ENCODE measurements at regions not wholly inside any gene's neighbourhood (a gene's known extent, or its start where the extent isn't known, plus 50 kb on each side); places are given as distances from the start of the nearest gene placed in this dataset.

DNA sequence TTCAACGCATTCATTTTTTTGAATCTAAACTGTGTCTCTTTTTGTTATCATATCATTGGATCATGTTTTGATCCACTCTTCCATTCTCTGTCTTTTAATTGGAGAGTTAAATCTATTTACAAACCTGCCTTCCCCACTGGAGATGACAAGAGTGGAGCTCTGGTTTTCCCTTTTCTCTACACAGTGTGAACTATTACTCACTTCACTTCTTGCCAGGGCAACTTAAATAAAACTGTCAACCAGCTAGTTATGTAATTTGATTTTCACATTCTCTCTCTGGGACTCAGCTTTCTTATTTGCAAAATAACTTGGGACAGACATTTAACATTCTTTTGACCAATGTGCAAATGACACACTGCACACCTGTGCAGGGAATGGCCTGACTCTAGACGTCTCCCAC, 230.8 kb upstream of the CST7 start:
- DNase-seq: no peak

DNA sequence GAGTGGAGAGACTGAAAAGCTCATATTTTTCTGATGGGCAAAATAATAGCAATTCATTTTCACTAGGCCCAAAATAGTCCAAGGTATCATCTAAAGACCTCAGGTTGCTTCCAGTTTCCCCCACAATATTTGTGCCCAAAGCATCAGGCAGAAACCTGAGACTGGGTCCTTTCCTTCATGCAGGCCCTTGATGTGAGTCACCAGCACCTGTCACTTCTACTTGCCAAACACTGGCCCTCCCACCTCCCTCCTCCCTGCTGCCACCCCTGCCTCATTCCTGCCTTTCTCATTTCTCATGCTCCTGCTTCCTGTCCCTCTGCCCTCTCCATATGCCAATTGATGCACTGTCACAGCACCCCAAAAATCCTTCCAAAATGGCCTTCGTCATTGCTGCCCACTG, 230.4 kb upstream of the CST7 start:
- DNase-seq: no peak

DNA sequence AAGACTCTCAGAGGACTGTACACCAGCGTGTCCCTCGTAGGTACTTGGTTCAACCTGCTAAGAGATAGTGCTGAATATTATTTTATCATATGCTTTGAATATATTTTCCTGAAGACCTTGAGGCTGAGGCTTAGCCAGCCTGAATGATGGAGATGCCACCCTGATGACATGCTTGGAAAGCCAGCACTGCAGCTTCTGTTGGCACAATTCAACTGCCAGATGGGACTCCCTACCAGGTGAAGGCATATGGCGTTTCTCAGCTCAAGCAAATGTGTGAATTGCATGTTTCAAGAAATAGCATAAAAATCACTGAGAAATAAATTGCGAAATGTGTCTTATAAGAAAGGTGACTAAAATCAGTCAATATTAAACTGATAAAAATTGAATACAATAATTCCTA, 228.1 kb upstream of the CST7 start:
- DNase-seq: no peak

DNA sequence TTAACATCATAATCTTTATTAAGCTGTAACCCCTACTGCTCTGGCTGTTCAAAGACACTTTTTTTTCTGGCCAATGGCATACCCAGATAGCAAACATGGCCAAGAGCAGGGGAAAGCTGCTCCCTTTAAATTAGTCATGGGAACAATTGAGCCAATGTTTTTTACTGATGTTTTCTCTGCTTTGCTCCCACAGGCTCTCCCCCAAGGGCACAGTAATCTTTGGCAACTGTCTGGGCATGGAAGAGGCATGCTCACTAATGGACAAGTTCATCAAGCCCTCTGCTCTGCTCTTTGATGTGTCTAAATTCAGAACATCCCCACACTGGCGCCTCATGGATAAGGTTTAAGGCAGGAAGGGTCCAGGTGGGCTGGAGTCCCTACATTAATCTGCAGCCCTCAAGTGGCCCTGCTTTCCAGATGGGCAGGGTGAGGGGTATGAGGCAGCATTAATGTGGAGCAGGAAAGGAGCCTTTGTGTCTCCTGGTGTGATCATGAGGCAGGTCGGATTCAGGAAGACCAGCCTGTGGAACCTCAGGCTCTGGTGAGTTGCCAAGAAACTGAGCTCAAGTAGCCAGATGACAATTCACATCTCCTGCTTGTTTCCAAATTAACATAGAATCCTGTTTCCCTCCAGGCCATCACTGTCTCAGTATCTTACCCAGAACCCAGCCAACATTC, 227.0 kb upstream of the CST7 start:
- no peak for DNase-seq

DNA sequence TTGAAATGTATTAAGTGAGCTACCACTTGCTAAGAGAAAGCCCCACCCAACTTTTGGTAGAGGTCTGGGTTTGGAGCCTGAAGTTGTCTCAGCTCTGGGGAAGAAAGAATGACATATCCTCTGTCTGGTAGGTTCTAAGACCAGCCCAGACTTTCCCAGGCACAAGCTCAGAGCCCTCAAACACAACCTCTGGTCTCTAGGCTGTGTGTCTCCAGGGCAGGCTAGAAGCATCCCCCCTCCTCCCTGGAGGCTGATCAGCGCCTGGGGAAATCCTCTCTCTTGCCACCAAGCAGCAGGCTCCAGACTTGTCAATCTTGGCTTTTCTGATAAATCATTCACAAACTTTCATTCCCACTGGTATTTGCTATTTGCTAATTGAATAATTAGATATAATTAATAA, 226.5 kb upstream of the CST7 start:
- no peak for DNase-seq

DNA sequence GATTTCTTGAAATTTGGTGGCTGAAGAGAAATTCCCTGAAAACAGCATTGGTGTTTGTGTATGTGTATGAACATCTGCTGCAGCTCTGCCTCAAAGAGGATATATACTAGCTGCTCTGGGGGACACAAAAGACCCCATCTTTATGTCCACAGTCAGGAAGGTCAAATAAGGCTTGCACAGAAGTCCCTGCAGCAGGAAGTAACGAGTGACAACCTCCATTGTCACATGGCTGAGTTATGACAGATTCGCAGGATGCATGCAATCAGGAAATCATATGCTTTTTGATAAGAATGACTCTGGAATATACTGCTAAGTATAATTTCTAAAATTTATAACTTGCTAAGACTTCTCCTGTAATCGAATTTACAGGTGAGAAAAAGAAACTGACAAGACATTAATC, 225.9 kb upstream of the CST7 start:
- DNase-seq: no peak

DNA sequence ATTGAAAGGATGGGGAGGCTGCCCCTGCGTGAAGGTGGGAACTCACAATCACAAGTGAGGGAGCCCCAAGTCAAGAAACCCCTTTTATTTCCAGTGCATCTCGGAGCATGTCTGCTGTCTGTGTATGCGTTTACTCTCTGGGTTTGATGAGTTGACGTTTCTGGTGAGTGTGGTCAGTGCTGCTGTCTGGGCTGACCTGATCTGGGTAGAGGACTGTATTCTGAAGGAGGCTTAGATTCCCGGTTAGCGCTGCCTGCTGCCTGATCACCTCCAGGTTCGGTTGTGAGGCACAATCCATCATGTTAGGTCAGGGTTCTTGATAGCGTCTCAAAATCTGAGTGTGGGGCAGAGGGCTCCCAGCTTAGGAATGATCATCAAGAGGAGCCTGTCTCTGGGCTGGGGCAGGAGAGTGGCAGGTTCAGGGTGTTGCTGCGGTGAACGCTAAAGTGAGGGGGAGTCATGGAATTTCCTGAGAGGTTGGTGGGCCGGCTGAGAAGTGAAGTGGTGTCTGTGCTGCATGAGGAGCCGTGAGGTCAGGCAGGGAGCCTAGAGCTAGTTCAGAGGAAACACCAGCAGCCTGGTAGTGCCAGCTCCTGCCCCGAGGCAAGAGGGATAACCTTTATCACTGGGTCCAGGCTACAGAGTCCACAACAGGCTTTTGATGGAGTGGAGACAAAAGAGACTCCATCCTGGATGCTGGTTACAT, 225.3 kb upstream of the CST7 start:
- DNase-seq: peak; percentile 14

DNA sequence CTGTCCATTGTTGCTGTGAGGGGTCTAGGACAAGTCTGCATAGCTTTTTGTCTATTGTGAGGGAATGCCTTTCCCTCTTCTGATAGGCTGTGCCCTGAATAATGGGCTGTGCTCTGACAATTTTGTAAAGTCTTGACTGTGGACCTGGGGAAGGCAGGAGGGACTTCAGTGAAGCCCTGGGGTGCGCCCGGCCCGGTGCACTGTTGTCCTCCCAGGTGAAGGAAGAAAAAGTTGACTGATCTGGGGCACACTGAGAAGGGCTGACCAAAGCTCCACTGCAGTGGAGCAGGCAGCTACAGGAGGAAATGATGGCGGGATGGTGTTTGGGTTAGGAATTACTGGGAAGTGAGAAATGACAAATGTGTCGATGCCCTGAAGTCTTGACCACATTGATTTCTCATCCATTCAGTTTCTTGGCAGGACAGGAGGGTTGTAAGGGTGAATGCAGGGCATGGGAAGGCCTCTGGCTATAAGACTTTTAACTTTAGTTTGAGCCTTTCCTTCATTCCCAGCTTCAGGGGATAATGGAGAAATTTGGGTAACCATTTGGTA, 224.0 kb upstream of the CST7 start:
- no peak for DNase-seq

DNA sequence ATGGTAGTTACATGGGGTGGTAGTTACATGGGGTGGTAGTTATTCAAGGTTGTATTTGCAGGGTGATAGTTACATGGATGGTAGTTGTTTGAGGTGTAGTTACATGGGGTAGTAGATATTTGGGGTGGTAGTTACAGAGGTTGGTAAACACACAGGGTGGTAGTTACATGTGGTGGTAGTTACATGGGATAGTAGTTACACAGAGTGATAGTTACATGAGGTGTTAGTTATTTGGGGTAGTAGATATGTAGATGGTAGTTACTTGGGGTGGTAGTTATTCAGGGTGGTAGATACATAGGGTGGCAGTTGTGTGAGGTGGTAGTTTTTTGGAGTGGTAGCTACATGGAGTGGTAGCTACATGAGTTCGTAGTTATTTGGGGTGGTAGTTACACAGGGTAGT, 221.3 kb upstream of the CST7 start:
- DNase-seq: no peak

DNA sequence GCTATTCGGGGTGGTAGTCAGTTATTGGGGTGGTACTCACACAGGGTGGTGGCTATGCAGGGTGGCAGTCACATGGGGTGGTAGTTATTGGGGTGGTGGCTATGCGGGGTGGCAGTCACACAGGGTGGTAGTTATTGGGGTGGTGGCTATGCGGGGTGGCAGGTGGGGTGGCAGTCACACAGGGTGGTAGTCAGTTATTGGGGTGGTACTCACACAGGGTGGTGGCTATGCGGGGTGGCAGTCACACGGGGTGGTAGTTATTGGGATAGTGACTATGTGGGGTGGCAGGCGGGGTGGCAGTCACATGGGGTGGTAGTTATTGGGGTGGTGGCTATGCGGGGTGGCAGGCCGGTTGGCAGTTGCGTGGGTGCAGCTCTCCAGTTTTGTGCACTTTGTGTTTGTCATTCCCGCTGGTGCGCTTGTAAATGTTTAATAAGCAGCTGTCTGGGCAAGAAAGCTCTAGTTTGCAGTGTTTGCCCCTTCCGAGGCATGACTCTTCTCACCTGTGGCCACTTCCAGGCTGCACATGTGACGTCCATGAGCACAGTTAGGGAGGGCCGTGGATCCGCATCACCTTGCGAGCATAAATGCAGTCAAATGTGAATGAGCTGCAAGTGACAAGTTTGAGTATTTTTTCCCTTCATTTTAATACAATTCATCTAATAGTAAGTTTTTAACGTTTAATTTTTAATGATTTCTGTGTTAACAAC, 219.0 kb upstream of the CST7 start:
- DNase-seq: no peak

DNA sequence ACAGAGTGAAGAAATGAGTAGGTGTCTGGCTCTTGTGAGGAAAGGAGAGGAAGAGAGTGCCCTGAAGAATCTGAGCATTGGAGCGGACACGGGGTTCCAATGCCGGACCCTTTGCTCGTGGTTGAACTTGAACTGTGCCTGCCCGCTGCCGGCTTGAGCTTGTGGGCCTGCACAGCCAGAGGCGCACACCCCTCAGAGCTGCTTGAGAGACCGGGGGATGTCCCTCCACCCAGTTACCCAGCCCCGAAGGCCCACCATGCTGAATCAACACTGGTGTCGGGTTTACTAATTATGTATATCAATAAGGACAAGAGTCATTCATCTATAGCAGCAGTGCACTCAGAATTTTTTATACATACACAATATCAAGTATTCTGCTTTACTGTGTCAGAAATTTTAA, 218.3 kb upstream of the CST7 start:
- DNase-seq: no peak

DNA sequence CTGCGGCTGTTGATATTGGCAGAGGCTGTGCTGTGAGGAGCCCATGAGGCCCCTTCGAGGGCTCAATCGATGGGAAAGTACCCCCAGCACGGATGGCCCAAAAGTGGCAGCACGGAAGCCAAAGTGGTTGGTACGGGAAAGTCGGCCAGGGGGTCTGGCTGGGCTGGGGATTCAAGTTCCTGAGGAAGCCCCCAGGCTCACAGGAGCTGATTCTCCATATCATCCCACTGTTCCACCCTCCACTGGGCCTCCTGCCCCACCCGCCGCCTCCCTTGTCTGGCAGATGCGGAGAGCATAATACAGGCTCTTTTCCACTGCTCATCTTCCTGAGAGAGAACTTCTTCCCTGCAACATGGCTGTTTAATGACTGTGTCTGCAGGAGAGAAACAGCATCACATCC, 217.8 kb upstream of the CST7 start:
- DNase-seq: no peak

DNA sequence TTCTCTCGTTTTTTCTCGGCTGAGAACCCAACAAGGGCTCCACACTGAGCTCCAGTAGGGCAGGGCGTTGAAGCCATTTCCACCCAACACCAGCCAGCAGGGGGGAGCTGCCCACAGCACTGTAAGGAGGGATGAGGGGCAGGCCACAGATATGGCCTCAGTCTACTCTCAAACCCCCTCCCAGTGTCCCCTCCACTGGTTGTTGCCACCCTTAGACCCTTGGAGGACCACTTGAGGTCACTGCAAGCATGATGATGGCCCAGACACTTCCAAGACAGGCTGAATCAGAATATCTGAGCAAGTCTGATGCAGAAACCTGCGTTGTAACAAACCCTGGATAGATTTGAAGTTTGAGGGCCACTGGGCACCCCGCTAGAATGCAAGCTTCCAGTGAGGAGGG, 217.0 kb upstream of the CST7 start:
- no peak for DNase-seq

DNA sequence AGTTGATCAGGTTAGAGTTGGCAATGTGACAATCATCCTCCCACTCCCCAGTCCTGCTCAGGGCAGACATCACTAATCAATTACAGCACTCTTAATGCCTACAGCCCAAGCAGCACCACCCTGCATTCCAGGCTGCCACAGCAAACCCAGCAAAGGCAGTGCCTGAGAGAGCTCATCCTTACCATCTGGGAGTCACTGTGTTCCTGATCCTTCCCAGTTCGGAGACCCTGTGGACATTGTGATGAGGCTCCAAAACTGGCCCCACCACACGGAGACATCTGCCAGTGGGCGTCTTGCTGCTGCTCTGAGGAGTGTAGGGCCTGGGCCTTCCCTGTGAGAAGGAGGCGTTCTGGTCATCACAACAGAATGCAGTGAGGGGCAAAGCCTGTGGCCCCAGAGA, 216.5 kb upstream of the CST7 start:
- DNase-seq: no peak

DNA sequence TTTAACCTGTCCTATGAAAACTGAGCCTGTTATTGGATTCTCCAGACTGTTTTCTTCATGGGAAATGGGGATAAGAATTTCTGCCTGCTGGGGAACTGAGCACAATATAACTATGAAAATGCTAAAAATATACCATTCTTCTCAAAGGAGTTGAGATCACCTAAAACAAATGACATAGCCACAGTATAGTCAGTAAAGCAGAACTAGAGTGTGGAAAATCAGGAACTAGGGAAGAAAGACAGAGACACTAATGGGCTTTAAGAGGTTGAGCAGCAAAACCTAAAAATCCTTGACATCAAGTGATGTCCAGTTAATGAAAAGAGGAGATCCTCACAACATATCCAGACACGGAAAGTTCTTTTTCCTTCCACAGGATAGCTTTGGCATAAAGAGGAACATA, 215.7 kb upstream of the CST7 start:
- DNase-seq: no peak

DNA sequence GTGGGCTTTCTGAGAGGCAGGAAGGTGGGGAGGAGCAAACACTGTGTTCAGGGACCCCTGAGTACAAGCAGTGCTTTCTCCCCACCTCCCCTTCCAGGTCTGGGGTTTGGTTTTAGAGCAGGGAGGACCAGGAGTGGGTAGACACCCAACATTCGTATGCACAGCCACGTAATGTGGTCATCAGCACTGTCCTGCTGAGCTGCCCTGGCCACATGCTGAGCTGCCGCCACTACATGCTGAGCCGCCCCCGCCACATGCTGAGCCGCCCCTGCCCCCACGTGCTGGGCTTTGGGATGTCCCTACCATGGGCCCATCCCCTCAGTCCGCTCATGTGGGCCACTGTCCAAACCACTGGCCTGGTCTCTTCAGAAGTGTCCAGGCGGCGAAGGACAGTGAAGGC, 214.9 kb upstream of the CST7 start:
- DNase-seq: no peak

DNA sequence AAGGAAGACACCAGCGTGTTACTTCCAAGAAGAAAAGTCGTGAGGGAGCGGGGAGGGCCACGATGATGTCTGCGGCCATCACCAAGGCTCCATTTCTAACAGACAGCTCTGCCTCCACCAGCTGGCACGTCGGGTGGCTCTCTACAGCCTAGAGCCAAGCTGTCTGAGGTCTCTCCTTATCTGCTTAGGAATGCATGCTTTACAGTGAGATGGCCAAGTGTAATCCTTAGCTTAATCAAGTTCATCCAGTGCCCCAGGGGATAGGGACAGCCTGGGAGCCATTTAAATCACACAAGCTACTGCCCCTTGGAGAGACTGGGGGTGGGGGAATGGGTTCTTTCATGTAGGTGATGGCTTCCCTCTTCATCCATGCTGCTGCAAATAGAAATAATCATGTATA, 213.8 kb upstream of the CST7 start:
- DNase-seq: no peak

DNA sequence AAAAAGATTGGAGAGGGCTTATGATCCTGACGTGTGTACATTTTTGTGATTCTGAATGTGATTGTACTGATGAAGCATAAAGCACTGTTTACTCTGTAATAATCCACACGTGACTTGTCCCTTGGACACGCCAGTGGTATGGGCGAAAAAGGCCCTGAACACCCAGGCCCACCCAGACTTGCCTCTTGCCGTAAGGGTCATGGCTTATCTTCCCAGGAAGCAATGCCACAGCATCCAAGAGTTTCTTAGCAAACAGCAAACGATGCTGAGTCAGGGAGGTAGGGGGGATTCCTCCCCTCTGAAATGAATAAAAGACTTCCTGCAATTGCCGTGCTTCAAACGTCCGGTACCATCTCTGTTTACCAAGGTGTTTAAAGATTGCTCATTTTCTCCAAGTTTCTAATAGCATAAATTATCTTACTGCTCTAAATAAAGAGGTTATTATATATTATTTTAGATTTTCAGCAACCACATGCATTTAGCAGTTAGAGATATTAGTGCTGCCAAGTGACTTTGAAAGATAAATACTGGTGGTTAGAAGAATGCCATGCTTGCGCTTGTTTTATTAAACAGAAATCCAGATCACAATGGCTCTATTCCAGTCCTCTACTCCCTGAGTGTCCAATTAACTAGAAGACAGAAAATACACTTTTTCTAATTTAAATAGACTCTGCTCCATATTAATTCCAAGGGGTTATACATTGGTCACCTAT, 212.8 kb upstream of the CST7 start:
- DNase-seq: no peak

DNA sequence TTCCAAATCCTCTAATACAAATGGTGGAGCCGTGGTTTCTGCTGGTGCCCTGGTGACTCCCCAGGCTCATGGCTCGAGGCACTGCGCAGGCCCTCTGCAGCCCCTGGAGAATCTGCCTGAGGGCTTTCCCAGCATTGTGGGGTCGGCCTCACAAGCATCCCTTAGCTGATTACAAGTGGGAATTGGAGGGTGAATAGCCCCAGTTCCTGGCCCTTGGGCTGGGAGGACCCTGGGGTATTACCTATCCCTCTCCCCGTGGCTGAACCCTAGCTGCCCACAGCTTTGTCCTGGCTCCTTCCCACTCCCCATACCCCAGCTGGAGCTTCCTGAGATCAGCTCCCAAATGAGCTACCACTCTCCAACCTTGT, 212.2 kb upstream of the CST7 start:
- DNase-seq: no peak

DNA sequence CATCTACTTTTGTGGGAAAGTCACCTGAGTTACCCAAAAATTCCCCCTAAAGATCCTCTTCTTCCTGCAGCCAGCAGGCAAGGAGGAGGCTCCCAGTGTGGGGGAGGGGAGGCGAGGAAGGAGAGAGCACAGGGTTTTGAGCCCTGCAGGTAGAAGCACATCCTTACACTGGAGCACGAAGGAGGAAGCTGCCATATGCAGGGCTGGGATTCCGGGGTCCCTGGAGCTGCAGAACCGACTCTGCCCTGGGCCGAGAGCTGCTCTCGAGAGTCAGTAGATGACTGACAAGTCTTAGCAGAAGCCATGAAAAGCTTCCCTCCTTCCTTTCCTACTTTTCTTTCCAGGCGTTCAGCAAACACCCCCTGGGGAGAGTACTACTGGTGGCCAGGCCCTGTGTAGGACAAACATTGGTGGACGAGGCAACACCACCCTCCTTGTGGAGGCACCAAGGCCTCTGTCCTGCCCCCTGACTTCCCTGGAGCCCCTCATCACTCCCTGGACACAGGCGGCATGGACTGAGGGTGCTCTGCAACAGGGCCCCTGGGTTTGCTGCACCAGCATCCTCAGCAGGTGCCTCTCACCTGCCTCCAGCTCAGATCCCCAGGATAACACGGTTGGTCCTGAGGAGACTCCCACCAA, 211.7 kb upstream of the CST7 start:
- no peak for DNase-seq

DNA sequence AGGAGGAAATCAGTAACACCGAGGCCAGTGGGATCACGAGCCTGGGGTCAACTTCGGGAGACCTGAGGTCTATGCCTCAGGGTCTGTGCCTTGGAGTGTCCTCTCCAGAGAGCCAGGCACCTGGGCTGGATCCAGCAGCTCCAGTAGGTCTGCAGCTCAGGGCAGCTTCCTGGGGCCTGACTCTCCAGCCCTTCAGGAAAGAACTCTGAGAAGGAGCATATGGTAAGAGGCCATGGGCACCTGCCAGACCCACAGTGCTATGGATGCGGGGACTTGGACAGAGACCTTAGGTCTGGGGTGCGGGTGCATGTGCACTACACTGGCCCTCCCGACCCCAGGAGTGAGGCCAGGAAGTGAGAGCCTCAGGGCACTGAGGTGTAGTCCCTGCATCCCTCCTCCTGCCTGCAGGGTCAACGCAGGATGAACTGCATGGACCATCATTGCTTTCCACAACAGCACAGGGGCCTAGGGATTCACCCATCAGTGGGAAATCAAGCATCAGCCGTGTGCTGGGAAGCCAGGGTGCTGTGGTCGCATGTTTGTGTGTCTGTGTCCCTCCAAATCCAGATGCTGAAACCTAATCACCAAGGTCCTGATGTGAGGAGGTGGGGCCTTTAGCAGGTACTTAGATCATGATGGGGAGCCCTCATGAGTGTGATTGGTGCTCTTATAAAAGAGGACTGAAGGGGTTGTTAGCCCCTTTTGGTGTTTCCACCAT, 210.9 kb upstream of the CST7 start:
- DNase-seq: no peak

DNA sequence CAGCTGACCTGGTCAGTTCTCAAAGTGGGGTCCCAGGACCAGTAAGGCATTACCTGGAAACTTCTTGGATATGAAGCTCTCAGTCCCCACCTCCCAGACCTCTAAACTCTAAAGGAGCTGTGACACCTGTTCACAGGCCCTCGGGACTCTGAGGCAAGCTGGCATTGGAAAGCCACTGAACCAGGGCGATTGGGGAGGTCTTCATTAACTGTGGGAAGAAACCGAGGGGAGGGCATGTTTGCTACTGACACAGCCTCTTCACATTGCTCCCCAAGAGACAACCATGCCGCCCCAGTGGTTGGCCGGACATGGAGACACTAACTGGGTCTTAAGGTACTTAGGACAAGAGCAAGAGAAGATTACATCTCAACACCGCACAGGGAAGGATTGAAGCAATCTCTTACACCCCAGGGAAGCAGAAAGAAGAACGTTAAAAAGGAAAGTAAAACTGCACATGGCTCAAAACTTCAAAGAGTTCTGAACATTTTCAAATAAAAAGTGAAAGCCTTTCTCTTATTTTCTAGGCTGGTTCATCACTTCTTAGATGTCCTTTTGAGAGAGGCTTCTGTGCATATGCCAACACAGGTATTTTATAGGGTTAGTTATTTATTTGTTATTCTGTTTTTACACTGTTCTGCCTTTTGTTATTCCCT, 210.0 kb upstream of the CST7 start:
- DNase-seq: no peak
